Endothelial cell of umbilical vein (primary cell): ENCODE measurements at regions not wholly inside any gene's neighbourhood (a gene's known extent, or its start where the extent isn't known, plus 50 kb on each side); places are given as distances from the start of the nearest gene placed in this dataset.

ENCODE experiments used
- BruUV-seq: library from RNA; stranded (reverse); fragments of 400-500 nt; replicated peaks from 2 replicates; lab custom pipeline; 2021; lab: Mats Ljungman, UMichigan
- CTCF ChIA-PET: fragments of 300-600, 350-600 bp; sonication (Branson Sonifier 250); formaldehyde crosslinking; loops from one replicate; lab custom pipeline; 2021; ENCODE audit warnings: antibody characterized with exemption, inconsistent platforms; lab: Charles Lee
- POLR2A ChIA-PET: fragments of 300-600, 350-600 bp; sonication (Branson Sonifier 250); formaldehyde crosslinking; loops from one replicate; lab custom pipeline; 2021; ENCODE audit warnings: antibody characterized with exemption, inconsistent platforms; lab: Charles Lee
- DNase-seq: peaks from one replicate; pipeline ENCODE4 v3.0.0-alpha.2; 2011; ENCODE audit warnings: low read depth, low spot score
- FAIRE-seq: peaks from 2 replicates; lab custom pipeline; 2011; peaks lifted over from hg19 to GRCh38; lab: Jason Lieb, UNC
- H2AFZ ChIP-seq: 2 replicates; pipeline ENCODE4 v1.6.0; 2012; ENCODE audit warnings: low read depth, low read length, control low read depth, inconsistent platforms
- H3K27ac ChIP-seq: 2 replicates; pipeline ENCODE4 v1.5.1; 2011; ENCODE audit warnings: low read depth, mild to moderate bottlenecking, control low read depth, low read length, moderate library complexity; ENCODE audit not compliant: insufficient read depth
- H3K27me3 ChIP-seq, 2 experiments: 2 replicates each; pipeline versions ENCODE4 v1.6.0 to v1.6.1; 2011; ENCODE audit warnings: low read length in 2 of 2, mixed read lengths in 1 of 2; ENCODE audit not compliant: control insufficient read depth in 2 of 2, insufficient read depth in 2 of 2
- H3K36me3 ChIP-seq, 2 experiments: 2 replicates in 1 of 2; 3 replicates in 1 of 2; pipeline ENCODE4 v1.5.1; 2011; ENCODE audit warnings: low read length in 2 of 2, mild to moderate bottlenecking in 1 of 2, moderate library complexity in 1 of 2; ENCODE audit not compliant: control insufficient read depth in 2 of 2, insufficient read depth in 2 of 2; ENCODE audit errors: extremely low read depth in 1 of 2
- H3K4me1 ChIP-seq: 3 replicates; pipeline ENCODE4 v1.5.1; 2011; ENCODE audit warnings: mild to moderate bottlenecking, low read length; ENCODE audit not compliant: control insufficient read depth, insufficient read depth; ENCODE audit errors: extremely low read depth
- H3K4me2 ChIP-seq: 2 replicates; pipeline ENCODE4 v1.6.1; 2011; ENCODE audit warnings: low read length, control low read depth, mixed read lengths; ENCODE audit not compliant: insufficient read depth
- H3K4me3 ChIP-seq, 3 experiments: fragments of 200-600 bp in 1 of 3; sonication (generic), shearing (Covaris generic) in 1 of 3; replicated peaks in 1 of 3; 2 replicates each; pipeline ENCODE4 v1.5.1; 2011 to 2016; ENCODE audit warnings: control low read depth in 3 of 3, low read length in 3 of 3, mild to moderate bottlenecking in 2 of 3, inconsistent platforms in 1 of 3, low read depth in 1 of 3, moderate library complexity in 1 of 3; ENCODE audit not compliant: insufficient read depth in 1 of 3
- H3K79me2 ChIP-seq: 2 replicates; pipeline ENCODE4 v1.6.0; 2012; ENCODE audit warnings: low read length, inconsistent platforms; ENCODE audit not compliant: control insufficient read depth, insufficient read depth
- H3K9ac ChIP-seq: replicated peaks from 2 replicates; pipeline ENCODE3; 2011; ENCODE audit warnings: low read length, control low read depth; ENCODE audit not compliant: insufficient read depth; ENCODE audit errors: extremely low read depth
- H3K9me1 ChIP-seq: replicated peaks from 3 replicates; pipeline ENCODE4 v1.6.0; 2011; ENCODE audit warnings: mild to moderate bottlenecking, low read length; ENCODE audit not compliant: control insufficient read depth, insufficient read depth; ENCODE audit errors: extremely low read depth
- H3K9me3 ChIP-seq: replicated peaks from 2 replicates; pipeline ENCODE4 v1.5.1; 2012; ENCODE audit warnings: low read length, inconsistent platforms; ENCODE audit not compliant: control insufficient read depth, insufficient read depth
- H4K20me1 ChIP-seq: replicated peaks from 2 replicates; pipeline ENCODE3; 2011; ENCODE audit warnings: mild to moderate bottlenecking, low read length; ENCODE audit not compliant: control insufficient read depth, insufficient read depth; ENCODE audit errors: extremely low read depth
- CTCF ChIP-seq, 2 donors: IDR thresholded peaks; 1 replicate in 1 of 2; 2 replicates in 1 of 2; pipeline ENCODE4 v1.5.1; 2011; ENCODE audit warnings: low read length in 2 of 2, mild to moderate bottlenecking in 2 of 2, moderate library complexity in 2 of 2, control low read depth in 1 of 2, inconsistent platforms in 1 of 2, low read depth in 1 of 2; ENCODE audit not compliant: insufficient read depth in 1 of 2; ENCODE audit errors: extremely low read depth in 1 of 2
- EZH2 ChIP-seq: IDR thresholded peaks from 2 replicates; pipeline ENCODE4 v1.6.1; 2012; ENCODE audit warnings: borderline replicate concordance, low read depth, mild to moderate bottlenecking, moderate library complexity, low read length, inconsistent platforms; ENCODE audit not compliant: severe bottlenecking
- FOS ChIP-seq: IDR thresholded peaks from 2 replicates; pipeline ENCODE4 v1.6.1; 2011; ENCODE audit warnings: mild to moderate bottlenecking, low read length, moderate library complexity, borderline replicate concordance; ENCODE audit not compliant: insufficient read depth
- GATA2 ChIP-seq: IDR thresholded peaks from 2 replicates; pipeline ENCODE4 v1.7.0; 2011; ENCODE audit warnings: low read depth, mild to moderate bottlenecking, moderate library complexity, mixed read lengths, low read length; ENCODE audit not compliant: insufficient read length, insufficient read depth
- JUN ChIP-seq: IDR thresholded peaks from 2 replicates; pipeline ENCODE4 v1.6.1; 2011; ENCODE audit warnings: borderline replicate concordance, low read depth; ENCODE audit not compliant: insufficient read length, insufficient read depth
- MAX ChIP-seq: IDR thresholded peaks from 2 replicates; pipeline ENCODE4 v1.6.1; 2011; ENCODE audit not compliant: insufficient read depth, insufficient read length
- MYC ChIP-seq: IDR thresholded peaks from one replicate; pipeline ENCODE4 v1.6.1; 2011; ENCODE audit warnings: mild to moderate bottlenecking, low read depth, low read length
- POLR2A ChIP-seq: IDR thresholded peaks from 2 replicates; pipeline ENCODE4 v1.6.1; 2012; ENCODE audit warnings: low read depth, mild to moderate bottlenecking, control low read depth, low read length
- POLR2AphosphoS5 ChIP-seq: IDR thresholded peaks from 2 replicates; pipeline ENCODE4 v1.6.1; 2012; ENCODE audit warnings: low read depth, mild to moderate bottlenecking, control low read depth, low read length, moderate library complexity; ENCODE audit not compliant: insufficient read depth
- dilution Hi-C: fragments of 300-500 bp; cut with MboI; formaldehyde crosslinking; loops from one replicate; pipeline ENCODE4 v1.15.0; 2019; ENCODE audit warnings: low sequenced_read_pairs; ENCODE audit not compliant: extremely low pct_ligation_motif_present
- intact Hi-C: fragments of 100-400 bp; cut with micrococcal nuclease; formaldehyde crosslinking; loops from one replicate; pipeline ENCODE4 v1.10.0; 2022

GRCh38 chr4:56156141-56156540 is 207.4 kb downstream of the CEP135 start:
- FAIRE-seq (no peak), DNase-seq (no peak)
- BruUV-seq, result no TSS peak
- Histone ChIP-seq H4K20me1 (no peaks in the 10 kb centered on the region), H3K9ac (no peak overlapping the region), H3K4me1 (no peaks in the 10 kb centered on the region), H3K79me2 (no peaks in the 10 kb centered on the region), H2AFZ (no peak overlapping the region), H3K9me3 (no peaks in the 10 kb centered on the region), H3K27me3 (no peaks in the 10 kb centered on the region), H3K9me1 (no peaks in the 10 kb centered on the region), H3K4me3 (no peak overlapping the region), H3K27ac (no peak overlapping the region), H3K4me2 (no peak overlapping the region), H3K36me3 (no peaks in the 10 kb centered on the region)
- no peak for TF ChIP-seq CTCF (IDR thresholded peaks at IDR 0.05; ENCODE audit: extremely low read depth in 1 of 2, insufficient read depth in 1 of 2, low read depth in 1 of 2, low read length in 2 of 2)
- TF ChIP-seq EZH2, result no peak
- no peak for TF ChIP-seq POLR2AphosphoS5
- no peak for TF ChIP-seq MAX
- TF ChIP-seq GATA2, result no peak
- TF ChIP-seq MYC, result no peak
- no peak for TF ChIP-seq JUN
- TF ChIP-seq POLR2A, result no peak
- TF ChIP-seq FOS, result no peak
- intact Hi-C loops (no loop called here), dilution Hi-C loops (no loop called here)
- ChIA-PET CTCF (no interaction called here), POLR2A (no interaction called here)
